ENCODE measurements at regions not wholly inside any gene's neighbourhood (a gene's known extent, or its start where the extent isn't known, plus 50 kb on each side); places are given as distances from the start of the nearest gene placed in this dataset.

- Histone ChIP-seq H3K4me1 (no peaks in the 10 kb centered on the region), H3K36me3 (no peaks in the 10 kb centered on the region), H3K9me3 (no peaks in the 10 kb centered on the region), H3K27me3 (no peaks in the 10 kb centered on the region), H3K27ac (no peak overlapping the region), H3K4me3 (no peak overlapping the region)
- intact Hi-C loops (cut with DNase I) = no loop called here
- no peak for TF ChIP-seq CTCF (IDR thresholded peaks at IDR 0.05)
- no peak for DNase-seq (ENCODE audit: low spot score in 2 of 2)
Measured at GRCh38 chr18:34639687-34640086, 70.4 kb upstream of the DTNA start.

GRCh38 chr18:34640276-34640675, 69.8 kb upstream of the DTNA start:
- TF ChIP-seq CTCF (IDR thresholded peaks at IDR 0.05) = no peak
- Histone ChIP-seq H3K4me1 (no peaks in the 10 kb centered on the region), H3K36me3 (no peaks in the 10 kb centered on the region), H3K9me3 (no peaks in the 10 kb centered on the region), H3K4me3 (no peak overlapping the region), H3K27me3 (no peaks in the 10 kb centered on the region), H3K27ac (no peak overlapping the region)
- intact Hi-C loops (cut with DNase I) = no loop called here
- DNase-seq (ENCODE audit: low spot score in 2 of 2) = no peak

- peak in 2 of 3 experiments; percentile 27 to 41 for TF ChIP-seq CTCF (IDR thresholded peaks at IDR 0.05)
- Histone ChIP-seq H3K27ac (peak overlapping the region; percentile 31 to 35), H3K9me3 (no peaks in the 10 kb centered on the region), H3K4me3 (peak overlapping the region in 1 of 2 donors; percentile 37), H3K36me3 (no peaks in the 10 kb centered on the region), H3K4me1 (peaks cover 0 to 6% of the 10 kb centered on the region in 2 donors), H3K27me3 (no peaks in the 10 kb centered on the region)
- intact Hi-C loops (cut with DNase I) = loop anchor here (2.0 kb wide), 1 partner anchor 151 kb away; no protein-coding TSS in a partner anchor
- DNase-seq (ENCODE audit: low spot score in 2 of 2) = no peak
Measured at GRCh38 chr18:34643989-34644388, 66.1 kb upstream of the DTNA start.

GRCh38 chr18:34647251-34647650, 62.8 kb upstream of the DTNA start:
- no peaks in the 10 kb centered on the region for H3K9me3 ChIP-seq
- no peak for TF ChIP-seq CTCF (IDR thresholded peaks at IDR 0.05)
- no peaks in the 10 kb centered on the region for H3K36me3 ChIP-seq
- peaks cover 0 to 17% of the 10 kb centered on the region in 2 donors for H3K4me1 ChIP-seq
- DNase-seq (ENCODE audit: low spot score in 2 of 2) = no peak
- H3K27me3 ChIP-seq = no peaks in the 10 kb centered on the region
- H3K27ac ChIP-seq = no peak overlapping the region
- no peak overlapping the region for H3K4me3 ChIP-seq
- intact Hi-C loops (cut with DNase I) = no loop called here

- intact Hi-C loops (cut with DNase I) = no loop called here
- Histone ChIP-seq H3K9me3 (no peaks in the 10 kb centered on the region), H3K27ac (peak overlapping the region; percentile 35 to 67), H3K36me3 (no peaks in the 10 kb centered on the region), H3K27me3 (no peaks in the 10 kb centered on the region), H3K4me3 (no peak overlapping the region), H3K4me1 (peaks cover 0 to 17% of the 10 kb centered on the region in 2 donors)
- TF ChIP-seq CTCF (IDR thresholded peaks at IDR 0.05) = no peak
- DNase-seq (ENCODE audit: low spot score in 2 of 2) = no peak
Measured at GRCh38 chr18:34648269-34648985, 61.7 kb upstream of the DTNA start.
